GM12878 (cell line): ENCODE measurements at regions not wholly inside any gene's neighbourhood (a gene's known extent, or its start where the extent isn't known, plus 50 kb on each side); places are given as distances from the start of the nearest gene placed in this dataset.

Experiments used
- ATAC-seq: fragments of 200-7000 bp; cut with Tn5 transposase; 3 replicates; pipeline ENCODE4 v1.9.1; 2020; ENCODE audit warnings: mild to moderate bottlenecking, moderate library complexity
- BruUV-seq: library from RNA; stranded (reverse); fragments of 400-500 nt; replicated peaks from 2 replicates; lab custom pipeline; 2021; lab: Mats Ljungman, UMichigan
- CTCF ChIA-PET: fragments of 300-600 bp; sonication (Branson Sonifier 250); formaldehyde crosslinking; extraction: SDS; loops from one replicate; lab custom pipeline; 2021; ENCODE audit warnings: inconsistent platforms; lab: Yijun Ruan, JAX
- POLR2A ChIA-PET: fragments of 350-600 bp; formaldehyde crosslinking; extraction: SDS; loops from one replicate; lab custom pipeline; 2021; ENCODE audit warnings: inconsistent platforms; lab: Charles Lee
- RAD21 ChIA-PET: fragments of 300-600 bp; sonication (Branson Sonifier 250); formaldehyde crosslinking; loops from one replicate; lab custom pipeline; 2023; ENCODE audit warnings: antibody characterized with exemption; ENCODE audit not compliant: unreplicated experiment; lab: Charles Lee
- SMC1A ChIA-PET: fragments of 300-600 bp; sonication (Branson Sonifier 250); formaldehyde crosslinking; loops from one replicate; lab custom pipeline; 2023; ENCODE audit not compliant: unreplicated experiment, uncharacterized antibody; lab: Charles Lee
- DNase-seq: peaks from one replicate; pipeline ENCODE4 v3.0.0-alpha.2; 2011; ENCODE audit warnings: low read depth, low spot score
- FAIRE-seq: peaks from 3 replicates; lab custom pipeline; 2011; peaks lifted over from hg19 to GRCh38; lab: Jason Lieb, UNC
- H2AFZ ChIP-seq: 2 replicates; pipeline ENCODE4 v1.6.0; 2011; ENCODE audit warnings: low read depth, low read length, control low read depth; ENCODE audit not compliant: control insufficient read depth
- H3K27ac ChIP-seq: 2 replicates; pipeline ENCODE4 v1.5.1; 2011; ENCODE audit warnings: control low read depth; ENCODE audit not compliant: control insufficient read depth, insufficient read depth
- H3K27me3 ChIP-seq, 2 experiments: replicated peaks in 1 of 2; 2 replicates each; pipeline versions ENCODE4 v1.6.0 to v1.6.1; 2011; ENCODE audit warnings: low read length in 1 of 2; ENCODE audit not compliant: control insufficient read depth in 2 of 2, insufficient read depth in 2 of 2
- H3K36me3 ChIP-seq, 2 experiments: 2 replicates each; pipeline ENCODE4 v1.5.1; 2011; ENCODE audit warnings: low read length in 1 of 2; ENCODE audit not compliant: control insufficient read depth in 2 of 2, insufficient read depth in 2 of 2
- H3K4me1 ChIP-seq: 2 replicates; pipeline ENCODE4 v1.6.1; 2011; ENCODE audit warnings: mild to moderate bottlenecking, low read length, moderate library complexity, mixed read lengths; ENCODE audit not compliant: control insufficient read depth, insufficient read depth
- H3K4me2 ChIP-seq: 2 replicates; pipeline ENCODE4 v1.6.0; 2011; ENCODE audit warnings: control low read depth; ENCODE audit not compliant: control insufficient read depth, insufficient read depth
- H3K4me3 ChIP-seq: fragments of 200-600 bp; sonication (generic); 2 replicates; pipeline ENCODE4 v1.5.1; 2016
- H3K79me2 ChIP-seq: 2 replicates; pipeline ENCODE4 v1.6.0; 2011; ENCODE audit warnings: low read length; ENCODE audit not compliant: control insufficient read depth, insufficient read depth
- H3K9ac ChIP-seq: 2 replicates; pipeline ENCODE4 v1.8.0; 2011; ENCODE audit warnings: low read length, control low read depth, mixed read lengths; ENCODE audit not compliant: control insufficient read depth, insufficient read depth
- H3K9me3 ChIP-seq: replicated peaks from 3 replicates; pipeline ENCODE4 v1.5.1; 2011; ENCODE audit warnings: mild to moderate bottlenecking, low read length; ENCODE audit not compliant: control insufficient read depth, insufficient read depth
- H4K20me1 ChIP-seq: 2 replicates; pipeline ENCODE4 v1.6.0; 2011; ENCODE audit not compliant: control insufficient read depth, insufficient read depth
- BACH1 ChIP-seq: fragments of 450-650 bp; IDR thresholded peaks from 2 replicates; pipeline ENCODE4 v1.6.1; 2017; ENCODE audit warnings: mild to moderate bottlenecking, borderline replicate concordance
- BMI1 ChIP-seq: fragments of 450-650 bp; IDR thresholded peaks from 2 replicates; pipeline ENCODE4 v1.6.1; 2016; ENCODE audit warnings: mild to moderate bottlenecking, moderate library complexity, borderline replicate concordance
- BRCA1 ChIP-seq: IDR thresholded peaks from 2 replicates; pipeline ENCODE4 v1.6.1; 2011; ENCODE audit warnings: low read depth, low read length, improper control_type of control experiment
- ESRRA ChIP-seq: IDR thresholded peaks from 2 replicates; pipeline ENCODE4 v1.6.1; 2012; ENCODE audit warnings: mild to moderate bottlenecking, low read length, improper control_type of control experiment
- ETV6 ChIP-seq, 2 experiments: fragments of 450-650 bp in 1 of 2; IDR thresholded peaks in 1 of 2; conservative IDR thresholded peaks in 1 of 2; 2 replicates each; pipeline ENCODE4 v1.6.1; 2014; ENCODE audit warnings: antibody characterized with exemption in 1 of 2, borderline replicate concordance in 1 of 2, low read depth in 1 of 2, mild to moderate bottlenecking in 1 of 2, moderate library complexity in 1 of 2
- FOS ChIP-seq: IDR thresholded peaks from 3 replicates; pipeline ENCODE4 v1.6.1; 2011; ENCODE audit warnings: borderline replicate concordance; ENCODE audit not compliant: insufficient read length; ENCODE audit errors: extremely low read depth
- IKZF1 ChIP-seq: fragments of 450-650 bp; conservative IDR thresholded peaks from 2 replicates; pipeline ENCODE4 v1.6.1; 2017; ENCODE audit warnings: antibody characterized with exemption, mild to moderate bottlenecking
- KAT2A ChIP-seq: conservative IDR thresholded peaks from 2 replicates; pipeline ENCODE4 v1.6.1; 2011; ENCODE audit warnings: low read depth, low read length; ENCODE audit not compliant: control insufficient read depth
- MEF2B ChIP-seq: fragments of 450-650 bp; IDR thresholded peaks from 2 replicates; pipeline ENCODE4 v1.6.1; 2018; ENCODE audit warnings: mild to moderate bottlenecking, moderate library complexity; ENCODE audit not compliant: partially characterized antibody, poor library complexity, severe bottlenecking
- MXI1 ChIP-seq: fragments of 150-350 bp; IDR thresholded peaks from 2 replicates; pipeline ENCODE4 v1.6.1; 2011; ENCODE audit warnings: low read depth, mild to moderate bottlenecking, inconsistent platforms, low read length, improper control_type of control experiment
- RELA ChIP-seq: fragments of 450-650 bp; IDR thresholded peaks from 2 replicates; pipeline ENCODE4 v1.8.0; 2014; ENCODE audit warnings: borderline replicate concordance; ENCODE audit not compliant: partially characterized antibody
- SMAD1 ChIP-seq: fragments of 450-650 bp; IDR thresholded peaks from 2 replicates; pipeline ENCODE4 v1.6.1; 2018; ENCODE audit warnings: mild to moderate bottlenecking, low read depth; ENCODE audit not compliant: partially characterized antibody
- SP1 ChIP-seq: IDR thresholded peaks from one replicate; pipeline ENCODE4 v1.6.1; 2011; ENCODE audit warnings: low read depth, low read length
- ZBED1 ChIP-seq: IDR thresholded peaks from 2 replicates; pipeline ENCODE4 v1.6.1; 2016; ENCODE audit warnings: borderline replicate concordance
- ZNF207 ChIP-seq: fragments of 450-650 bp; IDR thresholded peaks from 2 replicates; pipeline ENCODE4 v1.6.1; 2014; ENCODE audit warnings: antibody characterized with exemption, mild to moderate bottlenecking, borderline replicate concordance
- WGBS: methylation state at CpG from one replicate; pipeline ENCODE4 v1.1.6; 2016; ENCODE audit warnings: low lambda C conversion rate; ENCODE audit not compliant: insufficient replicate concordance, insufficient coverage; ENCODE audit errors: missing lambda C conversion rate; 5-methylcytosine and 5-hydroxymethylcytosine counted together
- in situ Hi-C: fragments of 300-500 bp; cut with MboI; formaldehyde crosslinking; loops from 9 replicates; pipeline ENCODE4 v1.14.3; 2018; ENCODE audit warnings: mixed read lengths
- intact Hi-C: fragments of 100-400 bp; cut with micrococcal nuclease; formaldehyde crosslinking; loops from one replicate; pipeline ENCODE4 v1.14.2; 2022; ENCODE audit not compliant: unreplicated experiment
- TF ChIP-seq, protein P1 (sequence below): fragments of 450-650 bp; IDR thresholded peaks from 2 replicates; pipeline ENCODE4 v1.6.1; 2017; ENCODE audit warnings: low read depth, mild to moderate bottlenecking, moderate library complexity
- TF ChIP-seq, protein P2 (sequence below): fragments of 450-650 bp; IDR thresholded peaks from 2 replicates; pipeline ENCODE4 v1.6.1; 2016; ENCODE audit warnings: mild to moderate bottlenecking, moderate library complexity, borderline replicate concordance
- TF ChIP-seq, protein P3 (sequence below): IDR thresholded peaks from 2 replicates; pipeline ENCODE4 v1.6.1; 2011; ENCODE audit warnings: borderline replicate concordance, low read depth, mild to moderate bottlenecking, moderate library complexity, mixed read lengths, low read length; ENCODE audit not compliant: insufficient read depth; ENCODE audit errors: extremely low read length

DNA sequence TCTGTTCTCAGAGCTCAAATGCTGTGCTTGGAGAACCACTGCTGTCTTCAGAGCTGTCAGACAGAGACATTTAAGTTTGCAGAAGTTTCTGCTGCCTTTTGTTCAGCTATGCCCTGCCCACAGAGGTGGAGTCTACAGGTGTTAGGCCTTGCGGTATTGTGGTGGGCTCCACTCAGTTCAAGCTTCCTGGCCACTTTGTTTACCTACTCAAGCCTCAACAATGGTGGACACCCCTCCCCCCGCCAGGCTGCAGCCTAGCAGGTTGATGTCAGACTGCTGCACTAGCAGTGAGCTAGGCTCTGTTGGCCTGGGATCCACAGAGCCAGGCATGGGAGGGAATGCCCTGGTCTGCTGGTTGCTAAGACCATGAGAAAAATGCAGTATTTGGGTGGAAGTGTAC lies 323.8 kb downstream of the BCAT1 start:
- 43% methylated on average over 2 of the region's 2 CpGs for WGBS
- Histone ChIP-seq H3K9me3 (no peaks in the 10 kb centered on the region), H3K9ac (no peak overlapping the region), H2AFZ (no peak overlapping the region), H3K4me2 (no peak overlapping the region), H4K20me1 (no peaks in the 10 kb centered on the region), H3K4me3 (no peak overlapping the region), H3K27me3 (no peaks in the 10 kb centered on the region), H3K36me3 (no peaks in the 10 kb centered on the region), H3K79me2 (no peaks in the 10 kb centered on the region), H3K27ac (no peak overlapping the region), H3K4me1 (no peaks in the 10 kb centered on the region)
- POLR2A ChIA-PET: no interaction called here
- ATAC-seq (no peak), DNase-seq (no peak), FAIRE-seq (no peak)
- CTCF ChIA-PET: interaction anchor here (0.9 to 1.0 kb wide), 2 partner anchors 56 to 96 kb away, joined by 3 read pairs; no protein-coding TSS in a partner anchor
- in situ Hi-C loops (no loop called here), intact Hi-C loops (no loop called here)
- no TSS peak for BruUV-seq
- no peak for TF ChIP-seq ESRRA
- TF ChIP-seq MXI1: no peak
- no peak for TF ChIP-seq MEF2B
- no peak for TF ChIP-seq SP1
- TF ChIP-seq, protein P1, sequence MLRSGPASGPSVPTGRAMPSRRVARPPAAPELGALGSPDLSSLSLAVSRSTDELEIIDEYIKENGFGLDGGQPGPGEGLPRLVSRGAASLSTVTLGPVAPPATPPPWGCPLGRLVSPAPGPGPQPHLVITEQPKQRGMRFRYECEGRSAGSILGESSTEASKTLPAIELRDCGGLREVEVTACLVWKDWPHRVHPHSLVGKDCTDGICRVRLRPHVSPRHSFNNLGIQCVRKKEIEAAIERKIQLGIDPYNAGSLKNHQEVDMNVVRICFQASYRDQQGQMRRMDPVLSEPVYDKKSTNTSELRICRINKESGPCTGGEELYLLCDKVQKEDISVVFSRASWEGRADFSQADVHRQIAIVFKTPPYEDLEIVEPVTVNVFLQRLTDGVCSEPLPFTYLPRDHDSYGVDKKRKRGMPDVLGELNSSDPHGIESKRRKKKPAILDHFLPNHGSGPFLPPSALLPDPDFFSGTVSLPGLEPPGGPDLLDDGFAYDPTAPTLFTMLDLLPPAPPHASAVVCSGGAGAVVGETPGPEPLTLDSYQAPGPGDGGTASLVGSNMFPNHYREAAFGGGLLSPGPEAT: no peak
- TF ChIP-seq, protein P2, sequence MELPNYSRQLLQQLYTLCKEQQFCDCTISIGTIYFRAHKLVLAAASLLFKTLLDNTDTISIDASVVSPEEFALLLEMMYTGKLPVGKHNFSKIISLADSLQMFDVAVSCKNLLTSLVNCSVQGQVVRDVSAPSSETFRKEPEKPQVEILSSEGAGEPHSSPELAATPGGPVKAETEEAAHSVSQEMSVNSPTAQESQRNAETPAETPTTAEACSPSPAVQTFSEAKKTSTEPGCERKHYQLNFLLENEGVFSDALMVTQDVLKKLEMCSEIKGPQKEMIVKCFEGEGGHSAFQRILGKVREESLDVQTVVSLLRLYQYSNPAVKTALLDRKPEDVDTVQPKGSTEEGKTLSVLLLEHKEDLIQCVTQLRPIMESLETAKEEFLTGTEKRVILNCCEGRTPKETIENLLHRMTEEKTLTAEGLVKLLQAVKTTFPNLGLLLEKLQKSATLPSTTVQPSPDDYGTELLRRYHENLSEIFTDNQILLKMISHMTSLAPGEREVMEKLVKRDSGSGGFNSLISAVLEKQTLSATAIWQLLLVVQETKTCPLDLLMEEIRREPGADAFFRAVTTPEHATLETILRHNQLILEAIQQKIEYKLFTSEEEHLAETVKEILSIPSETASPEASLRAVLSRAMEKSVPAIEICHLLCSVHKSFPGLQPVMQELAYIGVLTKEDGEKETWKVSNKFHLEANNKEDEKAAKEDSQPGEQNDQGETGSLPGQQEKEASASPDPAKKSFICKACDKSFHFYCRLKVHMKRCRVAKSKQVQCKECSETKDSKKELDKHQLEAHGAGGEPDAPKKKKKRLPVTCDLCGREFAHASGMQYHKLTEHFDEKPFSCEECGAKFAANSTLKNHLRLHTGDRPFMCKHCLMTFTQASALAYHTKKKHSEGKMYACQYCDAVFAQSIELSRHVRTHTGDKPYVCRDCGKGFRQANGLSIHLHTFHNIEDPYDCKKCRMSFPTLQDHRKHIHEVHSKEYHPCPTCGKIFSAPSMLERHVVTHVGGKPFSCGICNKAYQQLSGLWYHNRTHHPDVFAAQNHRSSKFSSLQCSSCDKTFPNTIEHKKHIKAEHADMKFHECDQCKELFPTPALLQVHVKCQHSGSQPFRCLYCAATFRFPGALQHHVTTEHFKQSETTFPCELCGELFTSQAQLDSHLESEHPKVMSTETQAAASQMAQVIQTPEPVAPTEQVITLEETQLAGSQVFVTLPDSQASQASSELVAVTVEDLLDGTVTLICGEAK: no peak
- TF ChIP-seq RELA: no peak
- no peak for TF ChIP-seq SMAD1
- no peak for TF ChIP-seq IKZF1
- TF ChIP-seq ETV6 (conservative IDR thresholded peaks at IDR 0.05 in 1 of 2, IDR thresholded peaks at IDR 0.05 in 1 of 2; ENCODE audit: borderline replicate concordance in 1 of 2, low read depth in 1 of 2): no peak
- TF ChIP-seq, protein P3, sequence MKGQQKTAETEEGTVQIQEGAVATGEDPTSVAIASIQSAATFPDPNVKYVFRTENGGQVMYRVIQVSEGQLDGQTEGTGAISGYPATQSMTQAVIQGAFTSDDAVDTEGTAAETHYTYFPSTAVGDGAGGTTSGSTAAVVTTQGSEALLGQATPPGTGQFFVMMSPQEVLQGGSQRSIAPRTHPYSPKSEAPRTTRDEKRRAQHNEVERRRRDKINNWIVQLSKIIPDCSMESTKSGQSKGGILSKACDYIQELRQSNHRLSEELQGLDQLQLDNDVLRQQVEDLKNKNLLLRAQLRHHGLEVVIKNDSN: no peak
- no peak for TF ChIP-seq KAT2A
- TF ChIP-seq FOS: no peak
- no peak for TF ChIP-seq ZNF207
- no peak for TF ChIP-seq ZBED1
- no peak for TF ChIP-seq BACH1
- TF ChIP-seq BRCA1: no peak
- no peak for TF ChIP-seq BMI1
- SMC1A ChIA-PET: no interaction called here
- RAD21 ChIA-PET: no interaction called here
